ENCODE measurements at regions not wholly inside any gene's neighbourhood (a gene's known extent, or its start where the extent isn't known, plus 50 kb on each side); places are given as distances from the start of the nearest gene placed in this dataset.

- no peak for TF ChIP-seq POLR2A (IDR thresholded peaks at IDR 0.05)
- no peak for TF ChIP-seq CTCF (IDR thresholded peaks at IDR 0.05)
Observed at GRCh38 chr4:30429813-30430761, 290.1 kb upstream of the PCDH7 start.
